ENCODE measurements at regions not wholly inside any gene's neighbourhood (a gene's known extent, or its start where the extent isn't known, plus 50 kb on each side); places are given as distances from the start of the nearest gene placed in this dataset.

- H3K9me3 ChIP-seq = no peaks in the 10 kb centered on the region
- no peaks in the 10 kb centered on the region for H3K36me3 ChIP-seq
- no peak overlapping the region for H3K4me3 ChIP-seq (ENCODE audit: low read depth in 1 of 2, low read length in 1 of 2)
- H3K4me1 ChIP-seq (ENCODE audit: control insufficient read depth in 1 of 2, insufficient read depth in 1 of 2, low read depth in 1 of 2, low read length in 1 of 2) = no peaks in the 10 kb centered on the region
- no peak for TF ChIP-seq CTCF (IDR thresholded peaks at IDR 0.05)
- no peak overlapping the region for H3K27ac ChIP-seq
- H3K27me3 ChIP-seq = no peaks in the 10 kb centered on the region
These were observed 455.0 kb downstream of the COL12A1 start for GRCh38 chr6:74750826-74751225.

- no peak for TF ChIP-seq CTCF (IDR thresholded peaks at IDR 0.05)
- Histone ChIP-seq H3K27ac (no peak overlapping the region), H3K9me3 (no peaks in the 10 kb centered on the region), H3K4me3 (ENCODE audit: low read depth in 1 of 2, low read length in 1 of 2) (no peak overlapping the region), H3K4me1 (ENCODE audit: control insufficient read depth in 1 of 2, insufficient read depth in 1 of 2, low read depth in 1 of 2, low read length in 1 of 2) (no peaks in the 10 kb centered on the region), H3K27me3 (no peaks in the 10 kb centered on the region), H3K36me3 (no peaks in the 10 kb centered on the region)
These were observed 456.4 kb downstream of the COL12A1 start for GRCh38 chr6:74749211-74750147.

- H3K36me3 ChIP-seq = no peaks in the 10 kb centered on the region
- no peaks in the 10 kb centered on the region for H3K4me1 ChIP-seq (ENCODE audit: control insufficient read depth in 1 of 2, insufficient read depth in 1 of 2, low read depth in 1 of 2, low read length in 1 of 2)
- no peak overlapping the region for H3K4me3 ChIP-seq (ENCODE audit: low read depth in 1 of 2, low read length in 1 of 2)
- no peaks in the 10 kb centered on the region for H3K9me3 ChIP-seq
- no peak for TF ChIP-seq CTCF (IDR thresholded peaks at IDR 0.05)
- no peak overlapping the region for H3K27ac ChIP-seq
- no peaks in the 10 kb centered on the region for H3K27me3 ChIP-seq
These were observed 460.2 kb downstream of the COL12A1 start for GRCh38 chr6:74745670-74746069.

- Histone ChIP-seq H3K27me3 (no peaks in the 10 kb centered on the region), H3K27ac (no peak overlapping the region), H3K4me1 (ENCODE audit: control insufficient read depth in 1 of 2, insufficient read depth in 1 of 2, low read depth in 1 of 2, low read length in 1 of 2) (no peaks in the 10 kb centered on the region), H3K9me3 (no peaks in the 10 kb centered on the region), H3K4me3 (ENCODE audit: low read depth in 1 of 2, low read length in 1 of 2) (no peak overlapping the region), H3K36me3 (no peaks in the 10 kb centered on the region)
- TF ChIP-seq CTCF (IDR thresholded peaks at IDR 0.05) = no peak
These were observed 462.9 kb downstream of the COL12A1 start for GRCh38 chr6:74742793-74743508.

- Histone ChIP-seq H3K4me3 (ENCODE audit: low read depth in 1 of 2, low read length in 1 of 2) (no peak overlapping the region), H3K27me3 (no peaks in the 10 kb centered on the region), H3K4me1 (ENCODE audit: control insufficient read depth in 1 of 2, insufficient read depth in 1 of 2, low read depth in 1 of 2, low read length in 1 of 2) (no peaks in the 10 kb centered on the region), H3K36me3 (no peaks in the 10 kb centered on the region), H3K27ac (no peak overlapping the region), H3K9me3 (no peaks in the 10 kb centered on the region)
- no peak for TF ChIP-seq CTCF (IDR thresholded peaks at IDR 0.05)
These were observed 464.2 kb downstream of the COL12A1 start for GRCh38 chr6:74741646-74742045.
